Hepatocyte (in vitro differentiated cells): ENCODE measurements at regions not wholly inside any gene's neighbourhood (a gene's known extent, or its start where the extent isn't known, plus 50 kb on each side); places are given as distances from the start of the nearest gene placed in this dataset.

Experiments
- DNase-seq: peaks from one replicate; pipeline ENCODE4 v3.0.0-alpha.2; 2016; ENCODE audit warnings: low spot score
- H2AFZ ChIP-seq: fragments of 200-600 bp; sonication (generic); 2 replicates; pipeline ENCODE4 v1.6.0; 2016; ENCODE audit warnings: antibody characterized with exemption, mild to moderate bottlenecking
- H3K27ac ChIP-seq: fragments of 200-600 bp; sonication (generic); 2 replicates; pipeline ENCODE4 v1.5.1; 2016; ENCODE audit warnings: mild to moderate bottlenecking
- H3K27me3 ChIP-seq: fragments of 200-600 bp; sonication (generic); 2 replicates; pipeline ENCODE4 v1.6.1; 2016
- H3K36me3 ChIP-seq: fragments of 200-600 bp; sonication (generic); replicated peaks from 2 replicates; pipeline ENCODE4 v1.5.1; 2016; ENCODE audit warnings: low read depth; ENCODE audit not compliant: insufficient read depth
- H3K4me1 ChIP-seq: fragments of 200-600 bp; sonication (generic); 2 replicates; pipeline ENCODE4 v1.5.1; 2016; ENCODE audit warnings: mild to moderate bottlenecking, moderate library complexity; ENCODE audit not compliant: insufficient read depth
- H3K4me2 ChIP-seq: fragments of 200-600 bp; sonication (generic); 2 replicates; pipeline ENCODE4 v1.6.0; 2016
- H3K4me3 ChIP-seq: fragments of 200-600 bp; sonication (generic); 2 replicates; pipeline ENCODE4 v1.5.1; 2016; ENCODE audit warnings: mild to moderate bottlenecking
- H3K79me2 ChIP-seq: fragments of 200-600 bp; sonication (generic); 2 replicates; pipeline ENCODE4 v1.6.0; 2017; ENCODE audit warnings: mild to moderate bottlenecking
- H3K9me2 ChIP-seq: fragments of 200-600 bp; sonication (generic); replicated peaks from 2 replicates; pipeline ENCODE4 v1.6.0; 2017; ENCODE audit warnings: mild to moderate bottlenecking; ENCODE audit not compliant: insufficient read depth
- H3K9me3 ChIP-seq: fragments of 200-600 bp; sonication (generic); 2 replicates; pipeline ENCODE4 v1.5.1; 2016; ENCODE audit warnings: low read depth, mild to moderate bottlenecking
- H4K20me1 ChIP-seq: fragments of 200-600 bp; sonication (generic); 2 replicates; pipeline ENCODE4 v1.6.0; 2016; ENCODE audit warnings: mild to moderate bottlenecking; ENCODE audit not compliant: insufficient read depth, poor library complexity, severe bottlenecking
- CTCF ChIP-seq: fragments of 200-600 bp; sonication (generic); IDR thresholded peaks from 2 replicates; pipeline ENCODE4 v1.5.1; 2016; ENCODE audit warnings: antibody characterized with exemption, mild to moderate bottlenecking; ENCODE audit not compliant: poor library complexity
- EZH2 ChIP-seq: fragments of 200-600 bp; sonication (generic); IDR thresholded peaks from 2 replicates; pipeline ENCODE4 v1.6.1; 2016; ENCODE audit warnings: antibody characterized with exemption, mild to moderate bottlenecking, borderline replicate concordance
- EZH2phosphoT487 ChIP-seq: fragments of 200-600 bp; sonication (generic); IDR thresholded peaks from one replicate; pipeline ENCODE4 v1.6.1; 2018; ENCODE audit warnings: antibody characterized with exemption, mild to moderate bottlenecking, low read depth, moderate library complexity; ENCODE audit not compliant: unreplicated experiment, severe bottlenecking
- WGBS: methylation state at CpG from one replicate; pipeline ENCODE4 v1.1.6; 2016; ENCODE audit warnings: low lambda C conversion rate; ENCODE audit errors: missing lambda C conversion rate; 5-methylcytosine and 5-hydroxymethylcytosine counted together

- no peaks in the 10 kb centered on the region for H3K36me3 ChIP-seq
- TF ChIP-seq EZH2phosphoT487 (no peak), EZH2 (no peak), CTCF (no peak)
- DNase-seq: no peak
- H4K20me1 ChIP-seq: no peaks in the 10 kb centered on the region
- H3K4me3 ChIP-seq: no peak overlapping the region
- H3K27ac ChIP-seq: no peak overlapping the region
- H3K4me2 ChIP-seq: no peak overlapping the region
- no peaks in the 10 kb centered on the region for H3K27me3 ChIP-seq
- no peaks in the 10 kb centered on the region for H3K79me2 ChIP-seq
- 66% methylated on average over 3 of the region's 3 CpGs for WGBS
- no peaks in the 10 kb centered on the region for H3K4me1 ChIP-seq
- H3K9me2 ChIP-seq: no peaks in the 10 kb centered on the region
- H2AFZ ChIP-seq: no peak overlapping the region
- H3K9me3 ChIP-seq: no peaks in the 10 kb centered on the region
Measured at GRCh38 chr10:90447831-90448230, 410.0 kb downstream of the HTR7 start.

- H3K27me3 ChIP-seq: no peaks in the 10 kb centered on the region
- no peak overlapping the region for H3K4me2 ChIP-seq
- H3K9me2 ChIP-seq: no peaks in the 10 kb centered on the region
- no peaks in the 10 kb centered on the region for H3K79me2 ChIP-seq
- H3K9me3 ChIP-seq: no peaks in the 10 kb centered on the region
- TF ChIP-seq CTCF: no peak
- no peak for TF ChIP-seq EZH2phosphoT487
- no peak for TF ChIP-seq EZH2
- DNase-seq: no peak
- no peaks in the 10 kb centered on the region for H3K36me3 ChIP-seq
- no peaks in the 10 kb centered on the region for H4K20me1 ChIP-seq
- H3K4me1 ChIP-seq: no peaks in the 10 kb centered on the region
- H2AFZ ChIP-seq: no peak overlapping the region
- no peak overlapping the region for H3K4me3 ChIP-seq
- H3K27ac ChIP-seq: no peak overlapping the region
Measured at GRCh38 chr10:90450797-90451196, 407.0 kb downstream of the HTR7 start.

- DNase-seq: no peak
- H2AFZ ChIP-seq: no peak overlapping the region
- 57% methylated on average over 1 of the region's 1 CpG for WGBS
Measured at GRCh38 chr10:90451283-90451682, 406.6 kb downstream of the HTR7 start.

More at GRCh38 chr10:90451283-90451682, 406.6 kb downstream of the HTR7 start:
- Histone ChIP-seq H3K4me3 (no peak overlapping the region), H3K79me2 (no peaks in the 10 kb centered on the region), H3K36me3 (no peaks in the 10 kb centered on the region), H3K4me1 (no peaks in the 10 kb centered on the region), H4K20me1 (no peaks in the 10 kb centered on the region), H3K9me2 (no peaks in the 10 kb centered on the region), H3K4me2 (no peak overlapping the region), H3K9me3 (no peaks in the 10 kb centered on the region), H3K27me3 (no peaks in the 10 kb centered on the region), H3K27ac (no peak overlapping the region)
- TF ChIP-seq CTCF (no peak), EZH2phosphoT487 (no peak), EZH2 (no peak)
